Gastrocnemius medialis (tissue), 4 donors: ENCODE measurements at regions not wholly inside any gene's neighbourhood (a gene's known extent, or its start where the extent isn't known, plus 50 kb on each side); places are given as distances from the start of the nearest gene placed in this dataset.

Experiments
- CTCF ChIP-seq, 5 experiments: fragments of 450-650 bp in 3 of 5; fragments of 200-600 bp in 2 of 5; sonication (generic) in 2 of 5; IDR thresholded peaks in 4 of 5; conservative IDR thresholded peaks in 1 of 5; 1 replicate in 4 of 5; 2 replicates in 1 of 5; pipeline ENCODE4 v1.5.1; 2016 to 2019; ENCODE audit warnings: antibody characterized with exemption in 5 of 5, mild to moderate bottlenecking in 3 of 5, moderate library complexity in 3 of 5
- POLR2A ChIP-seq, 2 donors: fragments of 450-650 bp; IDR thresholded peaks; one replicate each; pipeline ENCODE4 v1.6.1; 2017; ENCODE audit warnings: antibody characterized with exemption in 2 of 2, mild to moderate bottlenecking in 2 of 2, moderate library complexity in 2 of 2

GRCh38 chr6:170029416-170030283 is 261.2 kb downstream of the DLL1 start:
- TF ChIP-seq CTCF (IDR thresholded peaks at IDR 0.05 in 4 of 5, conservative IDR thresholded peaks at IDR 0.05 in 1 of 5) (no peak), POLR2A (IDR thresholded peaks at IDR 0.05) (no peak)
